ENCODE measurements at regions not wholly inside any gene's neighbourhood (a gene's known extent, or its start where the extent isn't known, plus 50 kb on each side); places are given as distances from the start of the nearest gene placed in this dataset.

DNA sequence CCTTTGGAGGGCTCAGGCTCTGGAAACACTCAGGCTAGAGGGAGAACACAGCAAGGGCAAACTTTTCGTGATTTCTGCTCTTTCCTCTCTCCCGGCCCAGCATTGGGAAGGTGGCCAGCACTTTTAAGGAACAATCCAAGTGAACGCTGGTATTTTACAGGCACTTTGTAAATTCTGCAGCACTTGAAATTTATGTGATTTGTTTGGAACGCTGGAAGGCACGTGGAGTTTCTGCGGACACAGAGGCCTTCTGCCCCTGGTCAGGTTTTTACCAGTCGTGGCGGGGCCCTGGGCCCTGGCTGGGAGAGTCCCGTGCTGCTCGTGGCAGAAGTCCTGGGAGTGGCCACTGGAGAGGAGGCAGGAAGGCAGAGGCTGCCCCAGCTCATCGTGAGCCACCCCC lies 188.6 kb downstream of the ENGASE start:
- Histone ChIP-seq H3K79me2 (ENCODE audit: low read length) (no peaks in the 10 kb centered on the region), H4K20me1 (ENCODE audit: insufficient read depth, low read depth, low read length) (no peaks in the 10 kb centered on the region; the same call in 1 of the 2 replicates), H3K27ac (ENCODE audit: low read length) (no peak overlapping the region), H3K4me2 (ENCODE audit: low read depth, low read length, poor library complexity, severe bottlenecking) (no peak overlapping the region), H2AFZ (ENCODE audit: low read length) (no peak overlapping the region), H3K4me1 (ENCODE audit: low read length) (no peaks in the 10 kb centered on the region), H3K4me3 (ENCODE audit: low read length) (no peak overlapping the region), H3K27me3 (ENCODE audit: low read length) (no peaks in the 10 kb centered on the region), H3K9me3 (ENCODE audit: low read length) (no peaks in the 10 kb centered on the region), H3K9me2 (replicated peaks; ENCODE audit: insufficient read depth, low read length) (no peaks in the 10 kb centered on the region), H3K36me3 (ENCODE audit: insufficient read depth, low read length) (no peaks in the 10 kb centered on the region), H3K9ac (ENCODE audit: low read length) (no peak overlapping the region)
- no peak for DNase-seq

DNA sequence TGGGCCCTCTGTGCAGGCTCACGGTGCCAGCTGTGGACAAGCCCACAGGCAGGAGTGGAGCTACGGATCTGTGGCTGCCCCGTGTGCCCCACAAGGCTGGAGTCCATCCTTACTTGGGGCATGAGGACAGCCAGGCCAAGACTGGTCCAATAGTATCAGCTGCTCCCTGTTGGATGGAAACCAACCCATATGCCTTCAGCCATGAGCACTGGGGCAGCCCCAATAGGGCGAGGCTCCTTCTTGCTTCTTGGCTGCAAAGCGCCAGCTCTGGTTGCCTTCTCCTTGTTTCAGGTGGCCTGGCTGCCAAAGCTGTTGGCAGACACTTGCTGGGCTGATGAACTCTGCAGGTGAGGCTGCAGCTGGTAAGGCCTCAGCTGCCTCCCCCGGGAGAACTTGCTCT lies 188.0 kb downstream of the ENGASE start:
- Histone ChIP-seq H3K79me2 (ENCODE audit: low read length) (no peaks in the 10 kb centered on the region), H3K9me3 (ENCODE audit: low read length) (no peaks in the 10 kb centered on the region), H3K9me2 (replicated peaks; ENCODE audit: insufficient read depth, low read length) (no peaks in the 10 kb centered on the region), H3K4me1 (ENCODE audit: low read length) (no peaks in the 10 kb centered on the region), H2AFZ (ENCODE audit: low read length) (no peak overlapping the region), H3K27me3 (ENCODE audit: low read length) (no peaks in the 10 kb centered on the region), H3K4me3 (ENCODE audit: low read length) (no peak overlapping the region), H3K9ac (ENCODE audit: low read length) (no peak overlapping the region), H3K4me2 (ENCODE audit: low read depth, low read length, poor library complexity, severe bottlenecking) (no peak overlapping the region), H3K36me3 (ENCODE audit: insufficient read depth, low read length) (no peaks in the 10 kb centered on the region), H4K20me1 (ENCODE audit: insufficient read depth, low read depth, low read length) (no peaks in the 10 kb centered on the region; the same call in 1 of the 2 replicates), H3K27ac (ENCODE audit: low read length) (no peak overlapping the region)
- no peak for DNase-seq

DNA sequence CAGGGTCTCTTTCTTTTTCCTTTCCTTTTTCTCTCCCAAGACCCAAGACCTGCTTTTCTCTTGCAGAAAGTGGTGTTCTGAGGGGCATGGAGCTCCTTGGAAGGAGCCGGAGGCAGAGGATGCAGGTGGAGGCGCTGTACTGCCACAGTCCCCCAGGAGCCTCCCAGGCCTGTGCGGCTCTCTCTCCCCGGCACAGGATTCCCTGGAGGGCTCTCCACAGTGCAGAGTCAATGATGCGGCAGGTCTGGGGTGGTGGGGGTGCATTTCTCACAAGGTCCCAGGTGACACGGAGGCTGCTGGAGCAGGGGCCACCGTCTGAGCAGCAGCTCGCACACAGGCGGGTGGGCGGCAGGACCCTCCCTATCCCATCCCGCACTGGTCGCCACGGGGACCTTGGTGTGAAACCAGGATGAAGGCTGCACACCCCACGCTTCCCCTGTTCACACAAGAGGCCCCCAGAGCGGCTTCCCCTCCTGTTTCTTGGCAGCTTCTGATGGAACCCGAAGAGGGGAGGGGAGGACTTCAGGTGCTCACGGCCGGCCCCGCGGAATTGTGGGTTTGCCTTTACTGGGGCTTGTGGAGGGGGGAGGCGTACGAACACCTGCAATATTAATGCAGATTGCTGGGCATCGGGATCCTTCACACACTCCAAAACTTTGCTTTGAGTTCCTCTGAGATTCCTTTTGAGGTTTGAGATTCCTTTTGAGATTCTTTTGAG lies 186.9 kb downstream of the ENGASE start:
- Histone ChIP-seq H3K9me3 (ENCODE audit: low read length) (no peaks in the 10 kb centered on the region), H3K4me3 (ENCODE audit: low read length) (no peak overlapping the region), H3K27ac (ENCODE audit: low read length) (no peak overlapping the region), H4K20me1 (ENCODE audit: insufficient read depth, low read depth, low read length) (no peaks in the 10 kb centered on the region; the same call in 1 of the 2 replicates), H3K27me3 (ENCODE audit: low read length) (no peaks in the 10 kb centered on the region), H3K9me2 (replicated peaks; ENCODE audit: insufficient read depth, low read length) (no peaks in the 10 kb centered on the region), H3K36me3 (ENCODE audit: insufficient read depth, low read length) (no peaks in the 10 kb centered on the region), H3K4me1 (ENCODE audit: low read length) (no peaks in the 10 kb centered on the region), H3K4me2 (ENCODE audit: low read depth, low read length, poor library complexity, severe bottlenecking) (no peak overlapping the region), H3K79me2 (ENCODE audit: low read length) (no peaks in the 10 kb centered on the region), H2AFZ (ENCODE audit: low read length) (no peak overlapping the region), H3K9ac (ENCODE audit: low read length) (no peak overlapping the region)
- no peak for DNase-seq

DNA sequence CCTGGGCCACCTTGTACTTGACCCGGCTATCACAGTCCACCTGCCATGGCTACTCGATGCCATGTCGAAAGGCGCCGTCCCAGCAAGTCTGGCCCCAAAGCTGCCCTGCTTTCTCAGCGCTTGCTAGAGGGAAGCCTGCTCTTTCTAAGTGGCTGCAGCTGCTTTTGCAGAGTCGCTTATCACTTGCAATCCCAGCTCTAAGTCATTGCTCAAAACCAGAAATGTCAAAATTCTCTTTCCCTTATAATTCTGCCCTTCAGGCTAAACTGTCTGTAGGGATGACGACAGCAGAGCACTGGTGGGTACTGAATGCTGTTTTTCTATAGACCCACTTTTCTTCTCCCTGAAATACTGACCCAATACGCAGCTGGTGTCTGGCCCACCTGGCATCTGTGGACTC lies 184.2 kb downstream of the ENGASE start:
- H3K27me3 ChIP-seq (ENCODE audit: low read length) = no peaks in the 10 kb centered on the region
- H3K79me2 ChIP-seq (ENCODE audit: low read length) = no peaks in the 10 kb centered on the region
- DNase-seq = no peak

DNA sequence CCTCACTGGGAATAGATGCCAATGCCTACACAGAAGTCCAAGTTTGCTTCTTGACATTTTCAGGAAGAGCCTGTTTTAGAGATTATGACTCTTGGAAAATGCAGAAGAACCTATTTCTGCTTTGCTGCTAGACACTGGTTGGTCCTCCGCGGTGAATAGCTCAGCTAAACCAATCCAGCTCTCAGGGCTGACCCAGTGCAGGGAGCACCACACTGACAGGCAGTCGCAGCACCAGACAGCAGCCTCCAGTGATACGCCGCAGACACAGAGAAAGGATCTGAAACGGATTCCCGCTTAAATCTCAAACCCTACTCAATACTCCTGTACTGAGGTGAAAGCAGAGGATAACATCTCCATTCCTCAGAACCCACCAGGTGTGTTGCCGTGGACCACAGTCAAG lies 183.4 kb downstream of the ENGASE start:
- no peaks in the 10 kb centered on the region for H3K79me2 ChIP-seq (ENCODE audit: low read length)
- no peak for DNase-seq
- no peaks in the 10 kb centered on the region for H3K36me3 ChIP-seq (ENCODE audit: insufficient read depth, low read length)
- H3K4me2 ChIP-seq (ENCODE audit: low read depth, low read length, poor library complexity, severe bottlenecking) = no peak overlapping the region
- H3K9me3 ChIP-seq (ENCODE audit: low read length) = no peaks in the 10 kb centered on the region
- H4K20me1 ChIP-seq (ENCODE audit: insufficient read depth, low read depth, low read length) = no peaks in the 10 kb centered on the region
- no peaks in the 10 kb centered on the region for H3K9me2 ChIP-seq (replicated peaks; ENCODE audit: insufficient read depth, low read length)
- H3K4me1 ChIP-seq (ENCODE audit: low read length) = no peaks in the 10 kb centered on the region
- no peak overlapping the region for H3K27ac ChIP-seq (ENCODE audit: low read length)
- no peaks in the 10 kb centered on the region for H3K27me3 ChIP-seq (ENCODE audit: low read length)
- H2AFZ ChIP-seq (ENCODE audit: low read length) = no peak overlapping the region
- H3K9ac ChIP-seq (ENCODE audit: low read length) = no peak overlapping the region
- H3K4me3 ChIP-seq (ENCODE audit: low read length) = no peak overlapping the region

More for the DNA sequence above, 184.2 kb downstream of the ENGASE start:
- no peak overlapping the region for H3K27ac ChIP-seq (ENCODE audit: low read length)
- no peak overlapping the region for H3K4me2 ChIP-seq (ENCODE audit: low read depth, low read length, poor library complexity, severe bottlenecking)
- H2AFZ ChIP-seq (ENCODE audit: low read length) = no peak overlapping the region
- H3K4me3 ChIP-seq (ENCODE audit: low read length) = no peak overlapping the region
- no peaks in the 10 kb centered on the region for H4K20me1 ChIP-seq (ENCODE audit: insufficient read depth, low read depth, low read length)
- no peaks in the 10 kb centered on the region for H3K36me3 ChIP-seq (ENCODE audit: insufficient read depth, low read length)
- no peaks in the 10 kb centered on the region for H3K4me1 ChIP-seq (ENCODE audit: low read length)
- no peaks in the 10 kb centered on the region for H3K9me2 ChIP-seq (replicated peaks; ENCODE audit: insufficient read depth, low read length)
- no peaks in the 10 kb centered on the region for H3K9me3 ChIP-seq (ENCODE audit: low read length)
- H3K9ac ChIP-seq (ENCODE audit: low read length) = no peak overlapping the region

DNA sequence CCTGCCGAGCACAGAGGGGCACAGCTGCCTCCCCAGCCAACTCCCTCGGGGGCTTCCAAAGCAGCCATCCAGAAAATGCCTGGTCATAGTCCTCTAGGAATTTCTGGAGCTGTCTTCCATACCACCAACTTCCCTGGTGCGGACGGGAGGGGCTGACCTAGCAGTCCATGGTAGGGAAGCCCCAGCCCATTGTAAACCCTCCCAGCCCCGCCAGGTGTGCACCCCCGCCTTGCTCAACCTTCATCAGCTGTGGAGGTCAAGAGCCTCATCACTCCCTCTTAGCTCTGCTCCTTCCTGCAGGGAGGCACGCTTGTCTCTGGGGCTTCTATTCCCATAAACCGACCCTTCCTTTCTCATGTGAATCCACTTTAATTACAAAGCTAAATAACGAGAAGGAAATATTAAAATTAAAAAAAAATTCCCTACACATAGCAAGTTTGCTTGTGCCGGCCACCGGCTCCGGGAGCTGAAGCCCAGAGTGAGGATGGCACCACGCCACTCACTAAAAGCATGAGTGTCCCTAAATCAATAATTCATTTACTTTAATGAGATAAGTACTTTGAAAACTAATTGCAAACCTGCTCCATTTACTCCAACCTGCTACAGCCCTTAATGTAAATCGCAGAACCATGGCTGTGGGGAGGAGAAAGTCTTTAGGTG lies 181.4 kb downstream of the ENGASE start:
- H3K79me2 ChIP-seq (ENCODE audit: low read length) = no peaks in the 10 kb centered on the region
- H3K9me3 ChIP-seq (ENCODE audit: low read length) = no peaks in the 10 kb centered on the region
- H3K4me1 ChIP-seq (ENCODE audit: low read length) = no peaks in the 10 kb centered on the region
- H3K9me2 ChIP-seq (replicated peaks; ENCODE audit: insufficient read depth, low read length) = no peaks in the 10 kb centered on the region
- no peak overlapping the region for H3K9ac ChIP-seq (ENCODE audit: low read length)
- H3K27ac ChIP-seq (ENCODE audit: low read length) = no peak overlapping the region
- H3K36me3 ChIP-seq (ENCODE audit: insufficient read depth, low read length) = no peaks in the 10 kb centered on the region
- H3K4me3 ChIP-seq (ENCODE audit: low read length) = no peak overlapping the region
- no peaks in the 10 kb centered on the region for H3K27me3 ChIP-seq (ENCODE audit: low read length)
- no peak overlapping the region for H3K4me2 ChIP-seq (ENCODE audit: low read depth, low read length, poor library complexity, severe bottlenecking)
- no peak overlapping the region for H2AFZ ChIP-seq (ENCODE audit: low read length)
- DNase-seq = no peak
- no peaks in the 10 kb centered on the region for H4K20me1 ChIP-seq (ENCODE audit: insufficient read depth, low read depth, low read length)

DNA sequence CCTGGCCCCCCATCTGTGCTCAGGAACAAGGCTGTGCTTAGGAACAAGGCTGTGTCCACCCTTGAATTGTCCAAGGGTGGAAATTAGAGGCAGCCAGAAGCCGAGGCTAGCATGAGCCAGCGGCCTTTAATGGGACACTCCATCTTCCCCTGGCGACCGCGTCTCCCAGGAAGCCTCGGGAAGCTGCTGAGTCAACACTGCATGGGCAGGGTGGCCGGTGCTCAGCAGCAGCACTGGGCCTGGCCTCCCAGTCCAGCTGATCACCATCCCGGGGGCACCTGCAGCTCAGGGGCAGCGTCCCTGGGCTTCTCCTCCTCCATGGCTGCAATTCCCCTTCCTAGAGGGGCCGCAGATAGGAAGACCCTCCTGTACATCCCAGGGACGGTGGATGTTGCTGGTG lies 180.8 kb downstream of the ENGASE start:
- Histone ChIP-seq H3K79me2 (ENCODE audit: low read length) (no peaks in the 10 kb centered on the region), H3K27ac (ENCODE audit: low read length) (no peak overlapping the region), H3K27me3 (ENCODE audit: low read length) (no peaks in the 10 kb centered on the region), H3K4me3 (ENCODE audit: low read length) (no peak overlapping the region), H2AFZ (ENCODE audit: low read length) (no peak overlapping the region), H3K9me3 (ENCODE audit: low read length) (no peaks in the 10 kb centered on the region), H3K9ac (ENCODE audit: low read length) (no peak overlapping the region), H4K20me1 (ENCODE audit: insufficient read depth, low read depth, low read length) (no peaks in the 10 kb centered on the region), H3K9me2 (replicated peaks; ENCODE audit: insufficient read depth, low read length) (no peaks in the 10 kb centered on the region), H3K4me1 (ENCODE audit: low read length) (no peaks in the 10 kb centered on the region), H3K4me2 (ENCODE audit: low read depth, low read length, poor library complexity, severe bottlenecking) (no peak overlapping the region), H3K36me3 (ENCODE audit: insufficient read depth, low read length) (no peaks in the 10 kb centered on the region)
- DNase-seq = no peak

DNA sequence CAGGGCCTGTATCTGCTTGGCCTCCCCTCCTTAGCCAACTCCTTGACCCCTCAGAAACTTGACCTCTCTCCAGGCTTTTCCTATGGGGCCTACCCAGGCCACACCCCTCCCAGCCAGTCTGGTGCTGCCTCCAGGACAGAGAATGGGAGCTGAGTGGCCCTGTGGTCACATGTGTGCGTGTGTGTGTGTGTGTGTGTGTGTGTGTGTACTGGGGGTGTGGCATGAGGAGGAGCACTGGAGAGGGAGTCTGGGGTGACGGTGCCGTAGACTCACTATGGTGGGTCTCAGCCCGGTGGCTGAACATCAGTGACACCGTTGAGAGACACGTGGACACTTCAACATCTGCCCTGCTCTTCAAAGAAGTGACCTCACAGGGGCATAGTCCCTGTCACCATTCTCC lies 180.4 kb downstream of the ENGASE start:
- Histone ChIP-seq H4K20me1 (ENCODE audit: insufficient read depth, low read depth, low read length) (no peaks in the 10 kb centered on the region), H3K4me1 (ENCODE audit: low read length) (no peaks in the 10 kb centered on the region), H3K4me3 (ENCODE audit: low read length) (no peak overlapping the region), H3K9me2 (replicated peaks; ENCODE audit: insufficient read depth, low read length) (no peaks in the 10 kb centered on the region), H3K27me3 (ENCODE audit: low read length) (no peaks in the 10 kb centered on the region), H3K36me3 (ENCODE audit: insufficient read depth, low read length) (no peaks in the 10 kb centered on the region), H3K27ac (ENCODE audit: low read length) (no peak overlapping the region), H2AFZ (ENCODE audit: low read length) (no peak overlapping the region), H3K4me2 (ENCODE audit: low read depth, low read length, poor library complexity, severe bottlenecking) (no peak overlapping the region), H3K9ac (ENCODE audit: low read length) (no peak overlapping the region), H3K79me2 (ENCODE audit: low read length) (no peaks in the 10 kb centered on the region), H3K9me3 (ENCODE audit: low read length) (no peaks in the 10 kb centered on the region)
- no peak for DNase-seq
